ENCODE measurements at regions not wholly inside any gene's neighbourhood (a gene's known extent, or its start where the extent isn't known, plus 50 kb on each side); places are given as distances from the start of the nearest gene placed in this dataset.

- no peak overlapping the region for H3K27ac ChIP-seq (ENCODE audit: low read depth, low read length)
- H3K9me3 ChIP-seq (ENCODE audit: low read depth, low read length): no peaks in the 10 kb centered on the region
- H3K27me3 ChIP-seq (ENCODE audit: insufficient read depth, low read length): no peaks in the 10 kb centered on the region
- no peak overlapping the region for H2AFZ ChIP-seq (ENCODE audit: low read length)
- TF ChIP-seq CTCF (IDR thresholded peaks at IDR 0.05; ENCODE audit: extremely low read depth, low read depth, low read length): no peak
- no peak overlapping the region for H3K4me3 ChIP-seq (ENCODE audit: insufficient read depth, low read length)
- H3K79me2 ChIP-seq (ENCODE audit: insufficient read depth, low read length): no peaks in the 10 kb centered on the region
- H4K20me1 ChIP-seq (ENCODE audit: insufficient read depth, low read length): no peaks in the 10 kb centered on the region
- no peaks in the 10 kb centered on the region for H3K4me1 ChIP-seq (ENCODE audit: insufficient read depth, low read length)
- no peak for DNase-seq (ENCODE audit: insufficient read length, low spot score, missing footprints)
- H3K4me2 ChIP-seq (ENCODE audit: insufficient read depth, low read length): no peak overlapping the region
- no peaks in the 10 kb centered on the region for H3K36me3 ChIP-seq (ENCODE audit: insufficient read depth, low read length)
Observed at GRCh38 chr2:187198136-187198535, 249.9 kb downstream of the CALCRL start.

GRCh38 chr2:187194049-187194448 is 254.0 kb downstream of the CALCRL start:
- Histone ChIP-seq H3K4me1 (ENCODE audit: insufficient read depth, low read length) (no peaks in the 10 kb centered on the region), H3K4me3 (ENCODE audit: insufficient read depth, low read length) (no peak overlapping the region), H3K27me3 (ENCODE audit: insufficient read depth, low read length) (no peaks in the 10 kb centered on the region), H2AFZ (ENCODE audit: low read length) (no peak overlapping the region), H3K36me3 (ENCODE audit: insufficient read depth, low read length) (no peaks in the 10 kb centered on the region), H3K79me2 (ENCODE audit: insufficient read depth, low read length) (no peaks in the 10 kb centered on the region), H4K20me1 (ENCODE audit: insufficient read depth, low read length) (no peaks in the 10 kb centered on the region), H3K4me2 (ENCODE audit: insufficient read depth, low read length) (no peak overlapping the region), H3K27ac (ENCODE audit: low read depth, low read length) (no peak overlapping the region), H3K9me3 (ENCODE audit: low read depth, low read length) (no peaks in the 10 kb centered on the region)
- TF ChIP-seq CTCF (IDR thresholded peaks at IDR 0.05; ENCODE audit: extremely low read depth, low read depth, low read length): no peak
- no peak for DNase-seq (ENCODE audit: insufficient read length, low spot score, missing footprints)

GRCh38 chr2:187188783-187189631 is 259.0 kb downstream of the CALCRL start:
- no peak overlapping the region for H2AFZ ChIP-seq (ENCODE audit: low read length)
- no peaks in the 10 kb centered on the region for H3K9me3 ChIP-seq (ENCODE audit: low read depth, low read length)
- no peak overlapping the region for H3K4me3 ChIP-seq (ENCODE audit: insufficient read depth, low read length)
- no peaks in the 10 kb centered on the region for H4K20me1 ChIP-seq (ENCODE audit: insufficient read depth, low read length)
- TF ChIP-seq CTCF (IDR thresholded peaks at IDR 0.05; ENCODE audit: extremely low read depth, low read depth, low read length): no peak
- no peaks in the 10 kb centered on the region for H3K36me3 ChIP-seq (ENCODE audit: insufficient read depth, low read length)
- no peaks in the 10 kb centered on the region for H3K79me2 ChIP-seq (ENCODE audit: insufficient read depth, low read length)
- no peaks in the 10 kb centered on the region for H3K27me3 ChIP-seq (ENCODE audit: insufficient read depth, low read length)
- H3K4me1 ChIP-seq (ENCODE audit: insufficient read depth, low read length): no peaks in the 10 kb centered on the region
- no peak for DNase-seq (ENCODE audit: insufficient read length, low spot score, missing footprints)
- no peak overlapping the region for H3K27ac ChIP-seq (ENCODE audit: low read depth, low read length)
- no peak overlapping the region for H3K4me2 ChIP-seq (ENCODE audit: insufficient read depth, low read length)

- no peak overlapping the region for H3K27ac ChIP-seq (ENCODE audit: low read depth, low read length)
- no peak for DNase-seq (ENCODE audit: insufficient read length, low spot score, missing footprints)
- no peak overlapping the region for H2AFZ ChIP-seq (ENCODE audit: low read length)
- TF ChIP-seq CTCF (IDR thresholded peaks at IDR 0.05; ENCODE audit: extremely low read depth, low read depth, low read length): no peak
- H3K4me3 ChIP-seq (ENCODE audit: insufficient read depth, low read length): no peak overlapping the region
- H3K4me2 ChIP-seq (ENCODE audit: insufficient read depth, low read length): no peak overlapping the region
- no peaks in the 10 kb centered on the region for H3K27me3 ChIP-seq (ENCODE audit: insufficient read depth, low read length)
- H4K20me1 ChIP-seq (ENCODE audit: insufficient read depth, low read length): no peaks in the 10 kb centered on the region
- no peaks in the 10 kb centered on the region for H3K4me1 ChIP-seq (ENCODE audit: insufficient read depth, low read length)
- H3K36me3 ChIP-seq (ENCODE audit: insufficient read depth, low read length): no peaks in the 10 kb centered on the region
- H3K79me2 ChIP-seq (ENCODE audit: insufficient read depth, low read length): no peaks in the 10 kb centered on the region
- H3K9me3 ChIP-seq (ENCODE audit: low read depth, low read length): no peaks in the 10 kb centered on the region
Observed at GRCh38 chr2:187187519-187187918, 260.5 kb downstream of the CALCRL start.
